ENCODE measurements at regions not wholly inside any gene's neighbourhood (a gene's known extent, or its start where the extent isn't known, plus 50 kb on each side); places are given as distances from the start of the nearest gene placed in this dataset.

GRCh38 chr12:115697340-115697739 lies 580.2 kb downstream of the MED13L start:
- no peak for DNase-seq

GRCh38 chr12:115694564-115694963 lies 582.9 kb downstream of the MED13L start:
- DNase-seq, result no peak

GRCh38 chr12:115693970-115694369 lies 583.5 kb downstream of the MED13L start:
- no peak for DNase-seq

- no peak for DNase-seq
These were observed 586.4 kb downstream of the MED13L start for GRCh38 chr12:115691123-115691522.

GRCh38 chr12:115687094-115687493 lies 590.4 kb downstream of the MED13L start:
- no peak for DNase-seq

- DNase-seq, result no peak
These were observed 594.2 kb downstream of the MED13L start for GRCh38 chr12:115683240-115683780.

GRCh38 chr12:115680967-115681366 lies 596.5 kb downstream of the MED13L start:
- DNase-seq, result no peak

- DNase-seq, result no peak
These were observed 604.9 kb downstream of the MED13L start for GRCh38 chr12:115672506-115673080.

GRCh38 chr12:115672086-115672485 lies 605.4 kb downstream of the MED13L start:
- no peak for DNase-seq

GRCh38 chr12:115670869-115671268 lies 606.6 kb downstream of the MED13L start:
- DNase-seq, result no peak

- no peak for DNase-seq
These were observed 610.4 kb downstream of the MED13L start for GRCh38 chr12:115667116-115667515.

- no peak for DNase-seq
These were observed 611.3 kb downstream of the MED13L start for GRCh38 chr12:115666168-115666567.

GRCh38 chr12:115661112-115661511 lies 616.4 kb downstream of the MED13L start:
- DNase-seq, result no peak

GRCh38 chr12:115660211-115660805 lies 617.2 kb downstream of the MED13L start:
- DNase-seq, result no peak

GRCh38 chr12:115659422-115659821 lies 618.1 kb downstream of the MED13L start:
- DNase-seq, result no peak

GRCh38 chr12:115657081-115658013 lies 620.1 kb downstream of the MED13L start:
- no peak for DNase-seq

GRCh38 chr12:115650026-115650425 lies 627.5 kb downstream of the MED13L start:
- no peak for DNase-seq

- DNase-seq, result no peak
These were observed 629.0 kb downstream of the MED13L start for GRCh38 chr12:115648463-115648862.

GRCh38 chr12:115646210-115646609 lies 631.3 kb downstream of the MED13L start:
- DNase-seq, result no peak

GRCh38 chr12:115640929-115641328 lies 636.6 kb downstream of the MED13L start:
- DNase-seq, result no peak

- no peak for DNase-seq
These were observed 637.9 kb downstream of the MED13L start for GRCh38 chr12:115639648-115640012.

- no peak for DNase-seq
These were observed 638.5 kb downstream of the MED13L start for GRCh38 chr12:115638733-115639647.

GRCh38 chr12:115636546-115636945 lies 640.9 kb downstream of the MED13L start:
- DNase-seq, result no peak

Measured in KG1 (cell line).